DMS153 (cell line): ENCODE measurements at regions not wholly inside any gene's neighbourhood (a gene's known extent, or its start where the extent isn't known, plus 50 kb on each side); places are given as distances from the start of the nearest gene placed in this dataset.
"Not testable (repeated sequence)": the region's sequence is repeated elsewhere in the genome, so short reads cannot be mapped to it uniquely, and the experiment has no call there.

Source experiments
- DNase-seq: peaks from one replicate; lab custom pipeline; 2025; lab: John Stamatoyannopoulos, UW

GRCh38 chr6:56838965-56839364 is 115.9 kb upstream of the BEND6 start:
- no peak for DNase-seq

- DNase-seq = no peak
Measured at GRCh38 chr6:56838016-56838555, 116.8 kb upstream of the BEND6 start.

GRCh38 chr6:56837322-56837894 is 117.5 kb upstream of the BEND6 start:
- DNase-seq = peak; percentile 22

- no peak for DNase-seq
Measured at GRCh38 chr6:56835612-56836011, 119.3 kb upstream of the BEND6 start.

GRCh38 chr6:56833873-56834272 is 121.0 kb upstream of the BEND6 start:
- no peak for DNase-seq

- DNase-seq = no peak
Measured at GRCh38 chr6:56833127-56833791, 121.6 kb upstream of the BEND6 start.

GRCh38 chr6:56832225-56832624 is 122.7 kb upstream of the BEND6 start:
- no peak for DNase-seq

- no peak for DNase-seq
Measured at GRCh38 chr6:56831334-56831733, 123.6 kb upstream of the BEND6 start.

- DNase-seq = no peak
Measured at GRCh38 chr6:56827908-56828649, 126.8 kb upstream of the BEND6 start.

- not testable (repeated sequence) for DNase-seq
Measured at GRCh38 chr6:56824431-56824830, 130.5 kb upstream of the BEND6 start.

- peak; percentile 33 for DNase-seq
Measured at GRCh38 chr6:56821005-56821432, 133.9 kb upstream of the BEND6 start.

GRCh38 chr6:56820060-56820459 is 134.8 kb upstream of the BEND6 start:
- DNase-seq = no peak

- DNase-seq = no peak
Measured at GRCh38 chr6:56819604-56820003, 135.3 kb upstream of the BEND6 start.

GRCh38 chr6:56816370-56816769 is 138.5 kb upstream of the BEND6 start:
- peak; percentile 58 for DNase-seq

- DNase-seq = no peak
Measured at GRCh38 chr6:56815436-56815835, 139.5 kb upstream of the BEND6 start.

GRCh38 chr6:56814802-56815201 is 140.1 kb upstream of the BEND6 start:
- no peak for DNase-seq

- no peak for DNase-seq
Measured at GRCh38 chr6:56814308-56814707, 140.6 kb upstream of the BEND6 start.

- DNase-seq = not testable (repeated sequence)
Measured at GRCh38 chr6:56812851-56813250, 142.1 kb upstream of the BEND6 start.

- DNase-seq = no peak
Measured at GRCh38 chr6:56808871-56809359, 146.0 kb upstream of the BEND6 start.

- DNase-seq = no peak
Measured at GRCh38 chr6:56807989-56808337, 146.9 kb upstream of the BEND6 start.

GRCh38 chr6:56807326-56807988 is 147.4 kb upstream of the BEND6 start:
- no peak for DNase-seq

GRCh38 chr6:56806368-56806767 is 148.5 kb upstream of the BEND6 start:
- peak; percentile 21 for DNase-seq
